ENCODE measurements at regions not wholly inside any gene's neighbourhood (a gene's known extent, or its start where the extent isn't known, plus 50 kb on each side); places are given as distances from the start of the nearest gene placed in this dataset.

DNA sequence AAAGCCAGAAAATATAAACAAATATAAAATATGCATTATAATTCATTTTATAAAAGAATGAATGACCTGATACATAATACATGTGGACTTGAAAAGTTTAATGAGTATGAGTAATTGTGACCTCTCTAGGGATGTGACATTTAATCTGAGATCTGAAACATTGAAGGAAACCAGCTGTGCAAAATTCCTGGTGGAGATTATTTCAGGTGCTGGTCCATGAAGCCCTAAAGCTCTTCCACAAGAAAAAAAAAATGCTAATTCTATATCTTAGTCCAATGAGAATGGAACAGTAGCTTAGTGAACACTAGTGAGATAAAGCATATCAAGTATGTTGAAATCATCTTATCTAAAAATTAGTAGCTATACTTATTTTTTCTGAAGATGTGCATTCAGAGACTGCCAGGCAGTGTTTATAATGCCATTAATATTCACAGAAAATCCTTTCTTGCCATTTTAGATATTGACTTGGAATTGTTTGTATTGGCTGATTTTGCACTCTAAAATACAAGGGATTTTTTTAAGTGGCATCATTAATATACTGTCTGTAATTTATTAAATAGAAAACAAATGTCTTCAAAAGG lies 1485.9 kb downstream of the PLA2G4A start:
- DNase-seq (ENCODE audit: low spot score), result no peak

GRCh38 chr1:188317894-188318293 lies 1489.1 kb downstream of the PLA2G4A start:
- no peak for DNase-seq (ENCODE audit: low spot score)

DNA sequence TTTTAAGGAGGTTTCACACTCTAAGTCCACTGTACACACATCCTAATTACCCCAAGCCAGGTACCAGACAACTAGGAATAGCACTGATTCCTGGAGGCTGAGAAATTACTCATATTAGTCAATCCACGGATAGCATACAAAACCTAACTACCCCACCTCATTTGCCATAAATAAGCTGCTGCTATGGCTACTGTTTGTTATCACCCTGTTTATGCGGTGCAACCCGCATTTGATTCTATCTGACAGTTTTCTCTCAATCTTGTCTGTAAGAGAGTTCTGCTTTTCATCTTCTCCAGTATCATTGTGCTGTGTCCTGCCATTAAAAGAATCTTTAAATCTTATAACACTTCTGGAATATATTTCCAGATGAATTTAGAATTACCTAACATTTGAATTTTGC lies 1496.5 kb downstream of the PLA2G4A start:
- no peak for DNase-seq (ENCODE audit: low spot score)

DNA sequence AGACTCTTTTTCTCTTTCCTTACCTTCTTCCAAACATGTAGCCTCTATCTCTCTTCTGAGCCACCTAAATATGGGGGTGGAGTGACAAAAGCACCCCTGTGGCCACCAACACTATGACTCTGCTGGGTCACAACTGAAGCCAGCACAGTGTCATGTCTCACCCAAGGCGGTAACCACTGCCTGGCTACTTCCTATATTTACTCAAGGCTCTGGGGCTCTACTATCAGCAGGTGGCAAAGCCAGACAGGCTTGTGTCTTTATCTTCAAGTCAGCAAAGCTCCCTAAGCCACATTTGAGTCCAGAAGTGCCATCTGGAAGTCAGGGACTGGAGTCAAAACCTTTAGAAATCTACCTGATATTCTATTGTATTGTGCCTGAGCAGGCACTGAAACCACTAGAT lies 1515.2 kb downstream of the PLA2G4A start:
- DNase-seq (ENCODE audit: low spot score), result no peak

DNA sequence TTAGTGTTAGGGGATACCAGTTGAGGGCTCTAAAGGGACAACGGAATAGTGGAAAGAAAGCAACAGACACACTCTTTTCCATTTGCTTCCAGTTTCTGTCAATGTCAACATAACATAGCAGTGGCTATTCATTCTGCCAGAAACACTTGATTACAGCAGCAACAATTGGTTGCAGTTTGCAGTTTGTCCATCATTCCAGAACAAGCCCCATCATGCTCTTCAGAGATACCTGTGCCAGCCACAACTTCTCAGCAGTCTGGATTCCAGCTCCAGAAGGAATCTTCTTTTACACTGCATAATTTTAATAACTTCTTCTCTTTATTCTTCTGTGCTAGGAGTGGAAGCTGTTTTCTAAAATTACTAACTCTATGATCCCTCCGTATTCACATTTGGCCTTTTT lies 1521.4 kb downstream of the PLA2G4A start:
- DNase-seq (ENCODE audit: low spot score), result no peak

- DNase-seq (ENCODE audit: low spot score), result no peak
Measured at GRCh38 chr1:188355082-188355481, 1526.3 kb downstream of the PLA2G4A start.

GRCh38 chr1:188355847-188356246 lies 1527.1 kb downstream of the PLA2G4A start:
- DNase-seq (ENCODE audit: low spot score), result no peak

DNA sequence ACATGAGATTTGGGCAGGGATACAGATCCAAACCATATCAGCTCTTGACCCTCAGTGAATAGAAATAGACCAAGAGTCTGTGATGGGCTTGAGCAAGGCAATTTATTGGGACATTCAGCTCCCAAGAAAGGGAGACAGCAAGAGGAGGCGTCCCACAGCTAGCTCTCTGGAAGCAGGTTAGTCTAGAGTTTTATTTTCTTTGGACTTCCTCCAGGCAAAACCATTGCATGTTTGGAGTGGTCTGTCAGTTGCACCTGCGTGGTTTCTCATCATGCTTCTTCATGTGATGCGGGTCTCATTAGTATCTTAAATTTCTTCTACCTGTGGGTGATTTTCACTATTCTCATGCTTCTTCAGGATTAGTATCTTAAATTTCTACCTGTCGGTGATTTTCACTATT lies 1530.6 kb downstream of the PLA2G4A start:
- DNase-seq (ENCODE audit: low spot score), result no peak

- DNase-seq (ENCODE audit: low spot score), result no peak
Measured at GRCh38 chr1:188363943-188364342, 1535.2 kb downstream of the PLA2G4A start.

DNA sequence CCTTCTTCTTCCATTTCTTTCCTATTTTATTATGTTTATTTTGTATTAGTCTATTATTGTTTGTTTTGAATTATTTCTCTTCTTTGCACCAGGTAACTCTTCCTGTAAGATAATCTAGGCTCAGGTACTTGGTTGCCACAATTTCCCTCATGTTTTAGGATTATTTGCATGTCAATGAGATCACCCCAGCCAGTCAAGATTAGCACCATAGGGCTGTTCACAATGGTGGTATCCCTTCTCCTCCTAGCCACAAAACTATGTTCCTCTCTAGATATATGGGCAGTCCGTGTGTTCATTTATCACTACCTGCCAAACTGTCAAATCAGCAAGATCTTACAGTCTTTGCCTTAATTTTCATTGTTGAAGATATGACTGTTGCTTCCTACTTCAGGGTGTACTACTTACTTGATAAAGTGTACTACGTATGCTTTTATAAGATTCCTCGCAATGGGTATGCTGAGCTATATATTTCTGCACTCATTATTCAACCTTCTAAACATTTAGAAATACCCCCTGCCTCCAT lies 1536.2 kb downstream of the PLA2G4A start:
- no peak for DNase-seq (ENCODE audit: low spot score)

- DNase-seq (ENCODE audit: low spot score), result no peak
Measured at GRCh38 chr1:188365874-188366273, 1537.1 kb downstream of the PLA2G4A start.

- no peak for DNase-seq (ENCODE audit: low spot score)
Measured at GRCh38 chr1:188367661-188368060, 1538.9 kb downstream of the PLA2G4A start.

- no peak for DNase-seq (ENCODE audit: low spot score)
Measured at GRCh38 chr1:188371295-188371806, 1542.6 kb downstream of the PLA2G4A start.

- no peak for DNase-seq (ENCODE audit: low spot score)
Measured at GRCh38 chr1:188372821-188373220, 1544.1 kb downstream of the PLA2G4A start.

DNA sequence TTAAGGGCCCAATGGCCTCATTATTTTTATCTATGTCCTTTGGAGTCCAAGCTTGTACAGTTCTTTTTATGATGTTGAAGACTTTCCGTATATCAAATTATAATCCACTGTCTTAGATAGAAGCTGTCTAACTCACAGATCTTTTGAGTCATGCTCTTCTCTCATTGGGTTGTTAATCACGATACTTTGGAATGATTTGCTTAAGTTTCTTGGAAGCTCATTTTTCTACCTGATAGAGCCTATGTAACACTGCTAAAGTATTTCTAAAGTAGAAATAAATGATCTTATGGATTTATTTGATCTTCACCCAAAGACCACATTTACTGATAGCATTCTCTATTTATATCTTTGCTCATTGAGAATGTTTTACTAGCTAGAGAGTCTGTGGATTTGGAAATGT lies 1554.1 kb downstream of the PLA2G4A start:
- no peak for DNase-seq (ENCODE audit: low spot score)

DNA sequence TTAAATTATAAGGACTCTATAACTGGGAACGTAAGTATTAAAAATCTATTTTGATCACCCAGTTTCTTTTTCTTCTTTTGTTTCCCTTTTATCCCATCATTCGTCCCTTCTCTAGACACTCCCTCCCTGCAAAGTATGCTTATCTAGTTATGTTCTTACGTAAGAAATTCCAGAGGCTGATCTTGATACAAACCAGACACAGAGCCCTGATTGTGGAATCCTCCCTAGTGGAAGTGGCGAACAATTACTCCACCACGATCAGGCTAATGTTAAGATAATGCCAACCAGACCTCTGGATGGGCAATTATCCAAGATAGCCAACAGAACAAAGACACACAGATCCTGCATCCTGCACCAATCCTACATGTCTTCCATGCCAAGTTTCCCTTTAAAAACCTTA lies 1557.4 kb downstream of the PLA2G4A start:
- DNase-seq (ENCODE audit: low spot score), result no peak

- DNase-seq (ENCODE audit: low spot score), result no peak
Measured at GRCh38 chr1:188386666-188387065, 1557.9 kb downstream of the PLA2G4A start.

DNA sequence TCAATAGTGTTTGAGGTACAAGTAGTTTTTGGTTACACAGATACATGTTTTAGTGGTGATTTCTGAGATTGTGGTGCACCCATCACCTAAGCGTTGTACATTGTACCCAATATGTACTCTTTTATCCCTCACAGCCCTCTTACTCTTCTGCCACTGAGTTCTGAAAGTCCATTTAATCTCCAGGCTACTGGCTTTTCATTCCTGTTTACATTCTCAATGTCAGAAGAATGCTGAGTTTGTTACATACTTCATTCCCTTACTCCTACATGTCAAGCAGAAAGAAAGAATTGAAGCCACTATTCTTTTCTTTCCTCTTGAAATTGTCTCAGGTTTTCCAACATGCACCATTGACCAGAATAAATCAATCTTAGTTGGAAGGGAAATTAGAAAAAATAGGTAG lies 1565.9 kb downstream of the PLA2G4A start:
- no peak for DNase-seq (ENCODE audit: low spot score)

GRCh38 chr1:188397521-188397920 lies 1568.8 kb downstream of the PLA2G4A start:
- DNase-seq (ENCODE audit: low spot score), result no peak

DNA sequence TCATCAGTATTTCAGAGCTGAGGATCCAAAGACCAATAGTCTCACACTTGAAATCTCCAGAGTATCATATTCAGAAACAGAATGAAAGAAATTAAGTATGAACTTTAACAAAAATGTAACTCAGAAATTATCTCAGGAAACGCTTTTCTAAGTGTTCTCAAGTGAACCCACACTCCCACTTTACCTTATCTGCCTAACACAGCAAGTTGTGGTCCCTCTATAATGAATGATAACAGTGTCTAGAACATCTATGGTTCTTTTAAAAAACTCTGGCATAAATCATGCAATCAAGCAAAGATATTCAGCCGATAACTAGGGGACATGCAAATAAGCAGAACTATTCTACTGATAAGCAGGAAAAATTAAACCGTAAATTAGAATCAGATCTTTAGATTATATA lies 1574.2 kb downstream of the PLA2G4A start:
- no peak for DNase-seq (ENCODE audit: low spot score)

GRCh38 chr1:188406636-188407035 lies 1577.9 kb downstream of the PLA2G4A start:
- no peak for DNase-seq (ENCODE audit: low spot score)

GRCh38 chr1:188420177-188420576 lies 1591.4 kb downstream of the PLA2G4A start:
- DNase-seq (ENCODE audit: low spot score), result no peak

DNA sequence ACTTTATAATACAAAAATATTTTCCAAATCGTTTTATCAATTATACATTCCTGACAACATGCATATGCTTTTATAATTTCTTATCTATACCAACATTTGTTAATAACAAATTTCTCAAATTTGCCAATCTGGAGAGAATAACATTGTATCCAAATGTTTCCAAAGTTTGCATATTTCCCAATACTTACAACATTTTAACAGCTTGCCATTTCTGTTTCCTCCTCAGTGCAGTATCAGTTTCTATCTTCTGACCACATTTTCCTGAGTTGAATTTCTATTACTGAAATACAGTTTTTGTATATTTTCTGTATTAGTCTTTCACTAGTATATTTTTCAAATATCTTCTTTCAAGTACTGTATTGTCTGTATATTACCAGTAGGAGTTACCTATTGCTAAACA lies 1594.3 kb downstream of the PLA2G4A start:
- DNase-seq (ENCODE audit: low spot score), result no peak

- DNase-seq (ENCODE audit: low spot score), result no peak
Measured at GRCh38 chr1:188424176-188424575, 1595.4 kb downstream of the PLA2G4A start.
